G401 (cell line): ENCODE measurements at regions not wholly inside any gene's neighbourhood (a gene's known extent, or its start where the extent isn't known, plus 50 kb on each side); places are given as distances from the start of the nearest gene placed in this dataset.
"Not testable (repeated sequence)": the region's sequence is repeated elsewhere in the genome, so short reads cannot be mapped to it uniquely, and the experiment has no call there.

Source experiments
- DNase-seq: peaks from one replicate; pipeline ENCODE4 v3.0.0-alpha.2; 2015; ENCODE audit warnings: low spot score
- in situ Hi-C: cut with HindIII; loops from 2 replicates; pipeline ENCODE4 v1.10.0; 2016; ENCODE audit warnings: low sequenced_read_pairs, mixed read lengths

GRCh38 chr9:65383646-65384045, 98.6 kb upstream of the FOXD4L5 start:
- in situ Hi-C loops, DNase-seq: not testable (repeated sequence)

- in situ Hi-C loops, DNase-seq: not testable (repeated sequence)
Observed at GRCh38 chr9:65382701-65383318, 97.8 kb upstream of the FOXD4L5 start.
